Nephron progenitor cell (in vitro differentiated cells): ENCODE measurements at regions not wholly inside any gene's neighbourhood (a gene's known extent, or its start where the extent isn't known, plus 50 kb on each side); places are given as distances from the start of the nearest gene placed in this dataset.

Experiments
- DNase-seq: peaks from one replicate; pipeline ENCODE4 v3.0.0; 2021
- H3K27ac Mint-ChIP-seq: 2 replicates; pipeline ENCODE4 v1.8.0; 2021; ENCODE audit warnings: mild to moderate bottlenecking, moderate library complexity, mixed read lengths
- H3K27me3 Mint-ChIP-seq: 2 replicates; pipeline ENCODE4 v1.8.0; 2021; ENCODE audit warnings: mild to moderate bottlenecking, low read depth, mixed read lengths; ENCODE audit not compliant: poor library complexity
- H3K36me3 Mint-ChIP-seq: 2 replicates; pipeline ENCODE4 v1.8.0; 2021; ENCODE audit warnings: low read depth, mixed read lengths
- H3K4me1 Mint-ChIP-seq: 2 replicates; pipeline ENCODE4 v1.8.0; 2021; ENCODE audit warnings: mixed read lengths
- H3K4me3 Mint-ChIP-seq: 2 replicates; pipeline ENCODE4 v1.8.0; 2021; ENCODE audit warnings: mild to moderate bottlenecking, moderate library complexity, mixed read lengths
- H3K9me3 Mint-ChIP-seq: 2 replicates; pipeline ENCODE4 v1.8.0; 2021; ENCODE audit warnings: mild to moderate bottlenecking, moderate library complexity, mixed read lengths
- CTCF ChIP-seq: fragments of 200-600 bp; sonication (generic); IDR thresholded peaks from 2 replicates; pipeline ENCODE4 v1.5.0; 2021; ENCODE audit warnings: antibody characterized with exemption

- no peak for DNase-seq
- Mint-ChIP-seq H3K4me3 (no peak overlapping the region), H3K27ac (no peak overlapping the region), H3K4me1 (peaks cover 50% of the 10 kb centered on the region), H3K36me3 (no peaks in the 10 kb centered on the region), H3K27me3 (peaks cover 21% of the 10 kb centered on the region), H3K9me3 (no peaks in the 10 kb centered on the region)
- TF ChIP-seq CTCF: no peak
These were observed 179.4 kb downstream of the ZBTB18 start for GRCh38 chr1:244230470-244230869.

- TF ChIP-seq CTCF: no peak
- no peak for DNase-seq
- Mint-ChIP-seq H3K9me3 (no peaks in the 10 kb centered on the region), H3K4me1 (peaks cover 47% of the 10 kb centered on the region), H3K27ac (no peak overlapping the region), H3K27me3 (peaks cover 21% of the 10 kb centered on the region), H3K36me3 (no peaks in the 10 kb centered on the region), H3K4me3 (peak overlapping the region; percentile 76)
These were observed 180.1 kb downstream of the ZBTB18 start for GRCh38 chr1:244231193-244231571.

- Mint-ChIP-seq H3K27me3 (peaks cover 23% of the 10 kb centered on the region), H3K27ac (no peak overlapping the region), H3K36me3 (no peaks in the 10 kb centered on the region), H3K9me3 (no peaks in the 10 kb centered on the region), H3K4me1 (peaks cover 43% of the 10 kb centered on the region), H3K4me3 (peak overlapping the region; percentile 76)
- no peak for TF ChIP-seq CTCF
- DNase-seq: peak; percentile 27
These were observed 180.7 kb downstream of the ZBTB18 start for GRCh38 chr1:244231572-244232315.

- H3K9me3 Mint-ChIP-seq: no peaks in the 10 kb centered on the region
- no peaks in the 10 kb centered on the region for H3K36me3 Mint-ChIP-seq
- peaks cover 20% of the 10 kb centered on the region for H3K27me3 Mint-ChIP-seq
- DNase-seq: peak; percentile 41
- peak overlapping the region; percentile 4 for H3K27ac Mint-ChIP-seq
- H3K4me3 Mint-ChIP-seq: peak overlapping the region; percentile 18
- H3K4me1 Mint-ChIP-seq: peaks cover 35% of the 10 kb centered on the region
- no peak for TF ChIP-seq CTCF
These were observed 183.0 kb downstream of the ZBTB18 start for GRCh38 chr1:244234009-244234643.

GRCh38 chr1:244235157-244235556 is 184.1 kb downstream of the ZBTB18 start:
- Mint-ChIP-seq H3K27me3 (peaks cover 16% of the 10 kb centered on the region), H3K9me3 (no peaks in the 10 kb centered on the region), H3K4me3 (no peak overlapping the region), H3K27ac (no peak overlapping the region), H3K4me1 (peaks cover 39% of the 10 kb centered on the region), H3K36me3 (no peaks in the 10 kb centered on the region)
- TF ChIP-seq CTCF: no peak
- no peak for DNase-seq

- Mint-ChIP-seq H3K27ac (no peak overlapping the region), H3K27me3 (peaks cover 16% of the 10 kb centered on the region), H3K4me3 (no peak overlapping the region), H3K9me3 (no peaks in the 10 kb centered on the region), H3K4me1 (peaks cover 36% of the 10 kb centered on the region), H3K36me3 (no peaks in the 10 kb centered on the region)
- no peak for TF ChIP-seq CTCF
- DNase-seq: no peak
These were observed 185.0 kb downstream of the ZBTB18 start for GRCh38 chr1:244236101-244236500.
